DMS53 treated with DMSO at 0.1 percent for 48 hours (cell line): ENCODE measurements at regions not wholly inside any gene's neighbourhood (a gene's known extent, or its start where the extent isn't known, plus 50 kb on each side); places are given as distances from the start of the nearest gene placed in this dataset.

Experiments
- DNase-seq: peaks from one replicate; lab custom pipeline; 2025; ENCODE audit not compliant: unreplicated experiment; lab: John Stamatoyannopoulos, UW

- no peak for DNase-seq
Observed at GRCh38 chr1:30610917-30611316, 112.5 kb downstream of the MATN1 start.

GRCh38 chr1:30609999-30610345 is 113.4 kb downstream of the MATN1 start:
- no peak for DNase-seq

DNA sequence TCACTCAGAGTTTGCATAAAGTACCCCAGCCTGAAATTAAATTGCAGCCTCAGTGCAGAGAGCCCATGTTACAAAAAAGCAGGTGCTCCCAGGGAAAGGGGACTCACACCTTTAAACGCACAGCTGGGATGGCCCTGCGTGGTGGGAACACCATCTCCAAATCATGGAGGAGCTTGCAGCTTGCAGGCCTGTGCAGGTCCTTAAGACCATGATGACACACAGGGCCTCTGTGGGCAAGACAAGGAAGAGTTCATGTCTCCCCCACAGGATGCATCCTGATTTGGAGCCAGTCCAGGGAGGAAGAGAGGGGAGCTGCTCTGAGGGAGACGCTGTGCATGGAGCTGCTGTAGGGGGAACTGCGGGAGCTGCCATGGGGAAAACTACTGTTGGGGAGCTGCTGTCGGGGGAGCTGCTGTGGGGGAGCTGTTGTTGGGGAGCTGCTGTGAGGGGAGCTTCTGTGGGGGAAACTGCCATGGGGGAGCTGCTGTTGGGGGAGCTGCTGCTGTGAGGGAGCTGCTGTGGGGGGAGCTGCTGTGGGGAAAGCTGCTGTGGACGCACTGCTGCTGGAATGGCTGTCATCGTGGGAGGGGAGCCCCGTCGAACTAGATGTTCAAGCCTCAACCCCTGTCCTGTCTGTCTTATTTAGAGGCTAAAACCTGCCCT is 113.9 kb downstream of the MATN1 start:
- no peak for DNase-seq

GRCh38 chr1:30607723-30608122 is 115.7 kb downstream of the MATN1 start:
- DNase-seq = no peak

- DNase-seq = no peak
Observed at GRCh38 chr1:30606166-30606565, 117.2 kb downstream of the MATN1 start.

DNA sequence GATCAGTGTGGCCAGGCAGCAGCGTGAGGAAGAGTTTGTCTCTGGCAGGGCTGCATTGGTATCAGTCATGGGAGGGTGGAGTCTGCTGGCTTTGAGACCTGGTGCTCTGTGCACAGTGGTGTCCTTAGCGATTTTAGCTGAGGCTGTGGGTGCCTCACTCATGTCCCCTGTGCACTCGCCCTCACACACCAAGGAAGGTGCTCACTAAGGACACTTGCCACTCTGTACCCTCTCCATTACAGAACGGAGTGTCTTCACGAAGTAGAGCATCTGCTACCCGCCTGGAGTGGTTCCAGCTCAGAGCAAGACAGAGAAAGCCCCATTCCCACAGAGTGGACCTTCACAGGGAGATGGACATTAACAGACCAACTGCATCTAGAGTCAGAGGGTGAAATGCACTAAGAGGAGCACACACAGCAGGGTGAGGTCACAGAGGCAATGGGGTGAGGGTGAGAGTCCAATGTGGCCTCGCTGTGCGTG is 117.9 kb downstream of the MATN1 start:
- no peak for DNase-seq

GRCh38 chr1:30604801-30605440 is 118.5 kb downstream of the MATN1 start:
- DNase-seq = no peak

DNA sequence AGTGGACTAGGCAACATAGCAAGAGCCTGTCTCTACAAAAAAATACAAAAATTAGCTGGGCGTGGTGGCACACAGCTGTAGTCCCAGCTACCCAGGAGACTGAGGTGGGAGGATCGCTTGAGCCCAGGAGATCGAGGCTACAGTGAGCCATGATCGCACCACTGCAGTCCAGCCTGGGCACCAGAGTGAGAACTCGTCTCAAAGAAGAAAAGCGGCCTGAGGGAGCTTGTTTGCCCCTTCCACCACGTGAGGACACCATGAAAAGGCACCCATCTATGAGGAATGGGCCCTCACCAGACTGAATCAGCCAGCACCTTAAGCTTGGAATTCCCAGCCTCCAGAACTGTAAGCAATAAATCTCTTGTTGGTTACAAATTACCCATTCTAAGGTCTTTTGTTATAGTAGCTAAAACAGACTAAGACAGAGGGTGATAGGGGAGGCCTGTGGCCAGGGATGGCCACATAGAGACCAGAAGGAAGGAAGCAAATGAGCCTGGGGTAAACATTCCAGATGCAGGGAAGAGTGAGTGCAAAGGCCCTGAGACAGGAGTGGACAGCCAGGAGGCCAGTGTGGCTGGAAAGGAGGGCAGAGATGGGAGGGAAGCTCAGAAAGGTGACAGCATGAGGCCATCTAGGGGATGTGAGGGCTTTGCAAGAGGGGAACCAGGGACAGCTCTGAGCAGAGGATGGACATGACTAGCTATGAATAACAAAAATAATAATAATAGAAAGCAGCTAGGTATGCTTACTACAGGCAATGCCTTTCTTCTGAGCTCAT is 120.1 kb downstream of the MATN1 start:
- DNase-seq = no peak

GRCh38 chr1:30601316-30602085 is 121.9 kb downstream of the MATN1 start:
- DNase-seq = no peak

- DNase-seq = no peak
Observed at GRCh38 chr1:30600706-30601105, 122.7 kb downstream of the MATN1 start.

- DNase-seq = no peak
Observed at GRCh38 chr1:30600258-30600657, 123.1 kb downstream of the MATN1 start.

DNA sequence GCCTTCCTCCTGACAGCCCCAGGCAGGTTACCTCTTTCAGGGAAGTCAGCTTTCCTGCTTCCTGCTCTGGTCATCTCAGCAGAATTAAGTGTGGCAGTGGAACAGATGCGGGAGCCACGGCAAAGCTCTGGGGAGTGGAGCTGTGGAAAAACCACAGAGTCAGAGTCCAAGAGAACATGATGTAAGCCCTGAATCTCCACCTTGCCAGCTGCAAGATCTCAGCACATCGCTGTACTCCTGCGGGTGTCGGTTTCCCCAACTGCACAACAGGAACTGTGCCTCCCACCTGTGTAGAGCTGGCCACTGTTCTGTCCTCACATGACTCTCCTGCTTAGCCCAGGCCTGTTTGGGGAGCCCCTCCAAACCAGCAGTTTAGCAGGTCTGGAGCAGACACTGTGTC is 123.7 kb downstream of the MATN1 start:
- DNase-seq = no peak

DNA sequence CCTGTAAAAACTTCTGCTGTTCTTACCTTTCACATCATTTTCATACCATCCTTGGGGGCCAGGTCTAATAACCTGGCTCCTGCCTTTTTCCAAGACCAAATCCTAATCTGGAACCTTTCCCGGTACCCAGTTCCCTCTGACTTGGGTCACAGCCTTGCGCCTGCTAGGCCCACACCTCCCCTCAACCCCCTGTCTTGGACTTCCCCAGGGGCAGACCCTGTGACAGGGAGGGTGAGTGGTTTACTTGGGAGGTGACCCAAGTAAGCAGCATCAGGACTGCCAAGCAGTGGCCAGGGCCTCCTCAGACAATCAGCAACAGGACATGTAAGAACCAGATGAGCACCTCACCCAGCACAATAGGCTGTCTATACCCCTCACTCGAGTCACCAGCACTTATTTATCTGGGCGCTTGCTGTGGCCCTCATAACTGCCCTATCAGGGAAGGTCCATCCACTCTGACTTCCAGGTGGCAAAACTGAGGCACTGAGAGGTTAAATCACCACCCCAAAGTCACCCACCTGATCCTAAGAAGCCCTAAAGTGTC is 124.7 kb downstream of the MATN1 start:
- no peak for DNase-seq

GRCh38 chr1:30597711-30598110 is 125.7 kb downstream of the MATN1 start:
- no peak for DNase-seq

DNA sequence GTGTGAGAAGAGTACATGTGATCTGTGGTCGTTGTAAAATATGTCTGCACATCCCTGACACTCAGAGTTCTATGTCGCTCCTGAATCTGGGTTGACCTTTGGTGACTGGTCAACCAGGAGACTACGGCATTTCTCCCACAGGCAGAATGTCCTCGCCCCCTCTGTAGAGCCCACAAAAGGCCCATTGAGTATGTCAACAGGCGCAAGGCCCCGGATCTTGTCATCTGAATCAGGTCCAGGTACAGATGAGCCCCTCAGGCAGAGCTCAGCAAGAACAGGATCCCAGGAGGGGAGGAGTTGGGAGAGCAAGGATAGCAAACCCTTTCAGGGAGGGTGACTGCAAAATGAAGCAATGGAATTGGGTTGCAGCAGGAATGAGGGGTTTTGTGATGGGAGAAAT is 126.5 kb downstream of the MATN1 start:
- DNase-seq = no peak

GRCh38 chr1:30596470-30596869 is 126.9 kb downstream of the MATN1 start:
- DNase-seq = no peak

GRCh38 chr1:30589083-30589482 is 134.3 kb downstream of the MATN1 start:
- no peak for DNase-seq

- DNase-seq = no peak
Observed at GRCh38 chr1:30588311-30589073, 134.9 kb downstream of the MATN1 start.

DNA sequence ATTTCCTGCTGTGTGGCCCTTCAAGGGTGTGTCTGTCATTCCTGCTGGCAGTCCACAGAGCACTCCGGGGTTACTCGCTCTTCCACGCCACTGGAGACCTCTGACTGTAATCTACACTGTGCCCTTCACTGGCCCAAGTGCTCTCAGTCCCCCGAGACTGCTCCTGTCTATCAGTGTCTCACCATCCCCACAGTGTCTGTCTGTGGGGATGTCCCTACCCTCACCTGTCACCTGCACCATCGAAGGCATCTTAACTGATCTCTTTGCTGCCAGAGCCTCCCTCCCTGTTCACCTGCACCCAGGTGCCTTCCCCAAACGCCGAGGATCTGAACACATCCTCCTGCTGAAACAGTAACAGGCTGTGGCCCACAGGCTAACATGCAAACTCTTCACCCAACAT is 136.7 kb downstream of the MATN1 start:
- DNase-seq = no peak

DNA sequence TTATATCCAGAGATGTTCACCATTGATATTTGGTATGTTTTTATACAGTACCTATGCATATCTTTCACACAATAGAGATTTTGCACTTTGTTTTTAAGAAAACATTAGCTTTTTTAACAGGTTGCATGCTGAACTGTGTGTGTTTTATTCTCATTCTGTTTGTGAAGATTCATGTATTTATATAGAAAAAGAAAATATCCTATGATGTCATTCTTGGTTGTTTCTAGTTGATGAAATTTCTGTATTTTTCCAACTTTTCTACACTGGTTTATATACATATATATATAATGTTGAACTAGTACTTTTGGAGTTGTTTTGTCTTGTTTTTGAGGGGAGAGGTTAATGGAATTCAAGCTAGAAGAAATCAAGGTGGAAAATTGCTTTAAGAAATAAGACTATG is 143.8 kb downstream of the MATN1 start:
- DNase-seq = no peak
